C4-2B (cell line): ENCODE measurements at regions not wholly inside any gene's neighbourhood (a gene's known extent, or its start where the extent isn't known, plus 50 kb on each side); places are given as distances from the start of the nearest gene placed in this dataset.

ENCODE experiments used
- ZFX ChIP-seq: fragments of 450-650 bp; IDR thresholded peaks from 2 replicates; pipeline ENCODE4 v1.6.1; 2017
- TF ChIP-seq, protein P1 (sequence below): fragments of 450-650 bp; conservative IDR thresholded peaks from 2 replicates; pipeline ENCODE4 v1.5.1; 2017; ENCODE audit warnings: mild to moderate bottlenecking

- TF ChIP-seq, protein P1, sequence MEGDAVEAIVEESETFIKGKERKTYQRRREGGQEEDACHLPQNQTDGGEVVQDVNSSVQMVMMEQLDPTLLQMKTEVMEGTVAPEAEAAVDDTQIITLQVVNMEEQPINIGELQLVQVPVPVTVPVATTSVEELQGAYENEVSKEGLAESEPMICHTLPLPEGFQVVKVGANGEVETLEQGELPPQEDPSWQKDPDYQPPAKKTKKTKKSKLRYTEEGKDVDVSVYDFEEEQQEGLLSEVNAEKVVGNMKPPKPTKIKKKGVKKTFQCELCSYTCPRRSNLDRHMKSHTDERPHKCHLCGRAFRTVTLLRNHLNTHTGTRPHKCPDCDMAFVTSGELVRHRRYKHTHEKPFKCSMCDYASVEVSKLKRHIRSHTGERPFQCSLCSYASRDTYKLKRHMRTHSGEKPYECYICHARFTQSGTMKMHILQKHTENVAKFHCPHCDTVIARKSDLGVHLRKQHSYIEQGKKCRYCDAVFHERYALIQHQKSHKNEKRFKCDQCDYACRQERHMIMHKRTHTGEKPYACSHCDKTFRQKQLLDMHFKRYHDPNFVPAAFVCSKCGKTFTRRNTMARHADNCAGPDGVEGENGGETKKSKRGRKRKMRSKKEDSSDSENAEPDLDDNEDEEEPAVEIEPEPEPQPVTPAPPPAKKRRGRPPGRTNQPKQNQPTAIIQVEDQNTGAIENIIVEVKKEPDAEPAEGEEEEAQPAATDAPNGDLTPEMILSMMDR, result no peak
- no peak for TF ChIP-seq ZFX
Observed at GRCh38 chrX:4182408-4182806, 469.0 kb upstream of the PRKX start.
